Spleen (tissue), 7 donors: ENCODE measurements at regions not wholly inside any gene's neighbourhood (a gene's known extent, or its start where the extent isn't known, plus 50 kb on each side); places are given as distances from the start of the nearest gene placed in this dataset.

Experiments used
- CTCF ChIP-seq, 11 experiments: fragments of 200-600 bp in 7 of 11; fragments of 450-650 bp in 4 of 11; sonication (generic) in 4 of 11; IDR thresholded peaks in 8 of 11; conservative IDR thresholded peaks in 3 of 11; 1 replicate in 7 of 11; 2 replicates in 4 of 11; pipeline versions ENCODE4 v1.4.0 to v1.8.0; 2016 to 2021; ENCODE audit warnings: antibody characterized with exemption in 11 of 11, inconsistent platforms in 4 of 11, mild to moderate bottlenecking in 1 of 11
- POLR2A ChIP-seq, 3 donors: fragments of 450-650 bp; IDR thresholded peaks; one replicate each; pipeline ENCODE4 v1.5.1; 2017; ENCODE audit warnings: antibody characterized with exemption in 3 of 3, mild to moderate bottlenecking in 1 of 3
- donor health status: DM: no; HTN: no; CAD: no; lungs with moderate emphysema.
- donor health status: DM: no; HTN: no; CAD: no.
- donor health status: DM: no; HTN: no; CAD: no.

GRCh38 chr3:176570992-176571391 is 626.3 kb downstream of the TBL1XR1 start:
- no peak for TF ChIP-seq CTCF (IDR thresholded peaks at IDR 0.05 in 8 of 11, conservative IDR thresholded peaks at IDR 0.05 in 3 of 11)
- no peak for TF ChIP-seq POLR2A (IDR thresholded peaks at IDR 0.05)
